Lung (tissue), 11 donors: ENCODE measurements at regions not wholly inside any gene's neighbourhood (a gene's known extent, or its start where the extent isn't known, plus 50 kb on each side); places are given as distances from the start of the nearest gene placed in this dataset.

Experiments used
- ATAC-seq: fragments of 200-7000 bp; cut with Tn5 transposase; one replicate; pipeline ENCODE4 v1.9.1; 2020; ENCODE audit warnings: moderate number of reproducible peaks; ENCODE audit not compliant: insufficient read depth, low FRiP score
- DNase-seq, 3 donors: peaks; one replicate each; pipeline ENCODE4 v3.0.0-alpha.2; 2013 to 2017
- H3K27ac ChIP-seq, 2 donors: one replicate each; pipeline ENCODE4 v1.5.1; 2013; ENCODE audit warnings: mild to moderate bottlenecking in 2 of 2, moderate library complexity in 2 of 2, control low read depth in 1 of 2, inconsistent platforms in 1 of 2, low read depth in 1 of 2, low read length in 1 of 2
- H3K27me3 ChIP-seq, 3 donors: one replicate each; pipeline ENCODE4 v1.5.1; 2013; ENCODE audit warnings: low read length in 2 of 3; ENCODE audit not compliant: control insufficient read depth in 3 of 3, insufficient read depth in 3 of 3
- H3K36me3 ChIP-seq, 4 donors: one replicate each; pipeline ENCODE4 v1.5.1; 2013; ENCODE audit warnings: low read length in 4 of 4, mild to moderate bottlenecking in 1 of 4, moderate library complexity in 1 of 4; ENCODE audit not compliant: control insufficient read depth in 4 of 4, insufficient read depth in 4 of 4
- H3K4me1 ChIP-seq, 5 donors: one replicate each; pipeline ENCODE4 v1.5.1; 2013; ENCODE audit warnings: low read length in 5 of 5, mild to moderate bottlenecking in 2 of 5, moderate library complexity in 1 of 5; ENCODE audit not compliant: control insufficient read depth in 5 of 5, insufficient read depth in 5 of 5
- H3K4me3 ChIP-seq: one replicate; pipeline ENCODE4 v1.5.1; 2013; ENCODE audit warnings: mild to moderate bottlenecking, control low read depth, moderate library complexity
- H3K9ac ChIP-seq, 2 donors: one replicate each; pipeline ENCODE4 v1.5.1; 2013; ENCODE audit warnings: low read length in 2 of 2, control low read depth in 1 of 2; ENCODE audit not compliant: insufficient read depth in 1 of 2
- H3K9me3 ChIP-seq, 4 donors: one replicate each; pipeline ENCODE4 v1.5.1; 2013; ENCODE audit warnings: low read length in 3 of 4, mild to moderate bottlenecking in 1 of 4, moderate library complexity in 1 of 4; ENCODE audit not compliant: control insufficient read depth in 4 of 4, insufficient read depth in 3 of 4
- WGBS, 2 donors: extraction: QIAGEN DNeasy Blood & Tissue Kit; methylation state at CpG; one replicate each; pipeline ENCODE4 v1.1.7; 2013; 5-methylcytosine and 5-hydroxymethylcytosine counted together
- TF ChIP-seq, protein P1 (sequence below): IDR thresholded peaks from 2 replicates; pipeline ENCODE4 v1.5.1; 2012; ENCODE audit warnings: mild to moderate bottlenecking; ENCODE audit errors: control extremely low read depth, extremely low read depth
- donor health status: control.
- donor health status: control.
- donor health status: Bipolar disorder and iron deficiency.
- donor health status: healthy.
- donor health status: DM: yes; HTN: yes; CAD: no.

DNA sequence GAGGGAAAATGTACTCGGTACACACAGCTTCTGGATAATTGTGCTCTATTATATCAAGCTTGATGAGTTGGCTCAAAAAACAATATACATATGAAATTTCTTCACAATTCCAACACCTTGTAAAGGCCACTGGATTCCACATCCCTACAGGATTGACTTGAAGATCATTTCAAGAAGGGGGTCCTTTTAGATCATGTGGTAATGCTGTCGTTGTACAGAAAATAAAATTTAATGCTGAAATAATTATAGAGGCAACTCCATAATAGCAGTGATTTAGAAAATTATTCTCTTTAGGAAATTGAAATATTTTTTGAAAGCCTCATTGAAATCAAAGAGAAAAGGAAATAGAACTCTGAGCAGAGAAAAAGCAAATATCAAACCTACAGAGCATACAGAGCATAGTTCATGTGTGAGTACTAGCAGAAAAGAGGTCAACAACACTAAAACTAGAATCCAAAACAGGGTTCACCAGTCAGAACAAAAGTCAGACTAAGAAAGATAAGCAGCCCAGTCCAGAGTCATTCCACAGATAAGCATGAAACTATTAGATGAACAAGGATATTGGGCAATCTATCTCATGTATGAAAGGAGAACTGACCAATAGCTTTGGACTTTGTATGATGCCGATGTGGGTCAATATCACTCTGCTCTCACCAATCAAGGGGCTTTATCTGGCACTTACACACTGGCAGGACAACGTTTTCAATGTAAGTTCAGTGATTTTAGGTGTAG, 79.5 kb upstream of the PALMD start:
- Histone ChIP-seq H3K4me3 (no peak overlapping the region), H3K27me3 (no peaks in the 10 kb centered on the region), H3K36me3 (no peaks in the 10 kb centered on the region), H3K27ac (no peak overlapping the region), H3K9me3 (peaks cover 0 to 2% (median 0%) of the 10 kb centered on the region in 4 donors), H3K9ac (no peak overlapping the region), H3K4me1 (peaks cover 0 to 4% (median 0%) of the 10 kb centered on the region in 5 donors)
- 85% methylated on average over 4 of the region's 4 CpGs for WGBS, 2 donors
- DNase-seq (no peak), ATAC-seq (no peak)
- TF ChIP-seq, protein P1, sequence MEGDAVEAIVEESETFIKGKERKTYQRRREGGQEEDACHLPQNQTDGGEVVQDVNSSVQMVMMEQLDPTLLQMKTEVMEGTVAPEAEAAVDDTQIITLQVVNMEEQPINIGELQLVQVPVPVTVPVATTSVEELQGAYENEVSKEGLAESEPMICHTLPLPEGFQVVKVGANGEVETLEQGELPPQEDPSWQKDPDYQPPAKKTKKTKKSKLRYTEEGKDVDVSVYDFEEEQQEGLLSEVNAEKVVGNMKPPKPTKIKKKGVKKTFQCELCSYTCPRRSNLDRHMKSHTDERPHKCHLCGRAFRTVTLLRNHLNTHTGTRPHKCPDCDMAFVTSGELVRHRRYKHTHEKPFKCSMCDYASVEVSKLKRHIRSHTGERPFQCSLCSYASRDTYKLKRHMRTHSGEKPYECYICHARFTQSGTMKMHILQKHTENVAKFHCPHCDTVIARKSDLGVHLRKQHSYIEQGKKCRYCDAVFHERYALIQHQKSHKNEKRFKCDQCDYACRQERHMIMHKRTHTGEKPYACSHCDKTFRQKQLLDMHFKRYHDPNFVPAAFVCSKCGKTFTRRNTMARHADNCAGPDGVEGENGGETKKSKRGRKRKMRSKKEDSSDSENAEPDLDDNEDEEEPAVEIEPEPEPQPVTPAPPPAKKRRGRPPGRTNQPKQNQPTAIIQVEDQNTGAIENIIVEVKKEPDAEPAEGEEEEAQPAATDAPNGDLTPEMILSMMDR = no peak

- Histone ChIP-seq H3K4me1 (peaks cover 0 to 4% (median 0%) of the 10 kb centered on the region in 5 donors), H3K27ac (no peak overlapping the region), H3K9me3 (no peaks in the 10 kb centered on the region), H3K36me3 (no peaks in the 10 kb centered on the region), H3K9ac (no peak overlapping the region), H3K4me3 (no peak overlapping the region), H3K27me3 (no peaks in the 10 kb centered on the region)
- TF ChIP-seq, protein P1 = no peak
- DNase-seq = no peak
- ATAC-seq = no peak
- 71 to 81% methylated on average over 6 of the region's 6 CpGs for WGBS, 2 donors
Observed at GRCh38 chr1:99570486-99571089, 75.3 kb upstream of the PALMD start.

- peaks cover 0 to 4% (median 0%) of the 10 kb centered on the region in 5 donors for H3K4me1 ChIP-seq
- no peak overlapping the region for H3K27ac ChIP-seq
- WGBS, 2 donors = 61 to 65% methylated on average over 6 of the region's 6 CpGs
- H3K9me3 ChIP-seq = no peaks in the 10 kb centered on the region
- DNase-seq (no peak), ATAC-seq (no peak)
- no peak overlapping the region for H3K9ac ChIP-seq
- no peaks in the 10 kb centered on the region for H3K36me3 ChIP-seq
- no peaks in the 10 kb centered on the region for H3K27me3 ChIP-seq
- no peak overlapping the region for H3K4me3 ChIP-seq
- TF ChIP-seq, protein P1 = no peak
Observed at GRCh38 chr1:99571092-99571734, 74.7 kb upstream of the PALMD start.
